ENCODE measurements at regions not wholly inside any gene's neighbourhood (a gene's known extent, or its start where the extent isn't known, plus 50 kb on each side); places are given as distances from the start of the nearest gene placed in this dataset.

GRCh38 chr3:127106053-127106452, 86.9 kb upstream of the PRR23E start:
- DNase-seq (no peak), ATAC-seq (no peak)
- H3K27me3 Mint-ChIP-seq, result peaks cover 3% of the 10 kb centered on the region
- H3K4me3 Mint-ChIP-seq, result no peak overlapping the region
- POLR2A ChIA-PET, result interaction anchor here (0.6 kb wide), 1 partner anchor 319 kb away, joined by 3 read pairs; no protein-coding TSS in a partner anchor
- intact Hi-C loops (cut with DNase I, micrococcal nuclease), result no loop called here
- no peaks in the 10 kb centered on the region for H3K36me3 Mint-ChIP-seq (ENCODE audit: low read depth)
- no peaks in the 10 kb centered on the region for H3K9me3 Mint-ChIP-seq (ENCODE audit: low read depth)
- CTCF ChIA-PET, result no interaction called here
- no peaks in the 10 kb centered on the region for H3K4me1 Mint-ChIP-seq
- H3K27ac Mint-ChIP-seq, result no peak overlapping the region

DNA sequence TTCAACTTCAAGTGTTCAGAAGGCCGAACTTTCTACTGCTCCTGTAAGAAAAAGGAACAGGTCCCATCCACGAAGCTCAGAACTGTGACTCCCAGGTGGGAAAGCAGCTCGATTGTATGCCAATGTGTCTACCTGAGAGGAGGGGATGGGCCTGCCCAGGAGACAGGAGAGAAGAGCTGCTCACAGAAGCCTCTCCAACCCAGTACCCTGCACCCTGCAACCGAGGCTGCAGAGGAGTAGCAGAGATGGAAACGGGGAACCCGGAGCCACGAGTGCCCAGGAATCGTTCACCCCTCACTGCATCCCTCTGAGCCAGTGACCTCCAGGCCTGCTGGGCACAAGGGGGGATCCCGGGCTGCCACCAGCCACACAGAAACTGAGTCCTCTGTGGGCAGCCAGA, 86.5 kb upstream of the PRR23E start:
- no peak overlapping the region for H3K27ac Mint-ChIP-seq
- H3K27me3 Mint-ChIP-seq, result peaks cover 3% of the 10 kb centered on the region
- H3K4me3 Mint-ChIP-seq, result no peak overlapping the region
- CTCF ChIA-PET, result no interaction called here
- ATAC-seq (no peak), DNase-seq (no peak)
- POLR2A ChIA-PET, result interaction anchor here (0.6 kb wide), 1 partner anchor 319 kb away, joined by 3 read pairs; no protein-coding TSS in a partner anchor
- no peaks in the 10 kb centered on the region for H3K4me1 Mint-ChIP-seq
- intact Hi-C loops (cut with DNase I, micrococcal nuclease), result no loop called here
- no peaks in the 10 kb centered on the region for H3K36me3 Mint-ChIP-seq (ENCODE audit: low read depth)
- no peaks in the 10 kb centered on the region for H3K9me3 Mint-ChIP-seq (ENCODE audit: low read depth)

GRCh38 chr3:127107002-127107401, 85.9 kb upstream of the PRR23E start:
- H3K4me3 Mint-ChIP-seq, result no peak overlapping the region
- ChIA-PET CTCF (no interaction called here), POLR2A (interaction anchor here (0.6 kb wide), 1 partner anchor 318 kb away, joined by 3 read pairs; no protein-coding TSS in a partner anchor)
- DNase-seq (no peak), ATAC-seq (no peak)
- intact Hi-C loops (cut with DNase I, micrococcal nuclease), result no loop called here
- no peaks in the 10 kb centered on the region for H3K36me3 Mint-ChIP-seq (ENCODE audit: low read depth)
- H3K27ac Mint-ChIP-seq, result no peak overlapping the region
- no peaks in the 10 kb centered on the region for H3K4me1 Mint-ChIP-seq
- H3K9me3 Mint-ChIP-seq (ENCODE audit: low read depth), result no peaks in the 10 kb centered on the region
- peaks cover 3% of the 10 kb centered on the region for H3K27me3 Mint-ChIP-seq

DNA sequence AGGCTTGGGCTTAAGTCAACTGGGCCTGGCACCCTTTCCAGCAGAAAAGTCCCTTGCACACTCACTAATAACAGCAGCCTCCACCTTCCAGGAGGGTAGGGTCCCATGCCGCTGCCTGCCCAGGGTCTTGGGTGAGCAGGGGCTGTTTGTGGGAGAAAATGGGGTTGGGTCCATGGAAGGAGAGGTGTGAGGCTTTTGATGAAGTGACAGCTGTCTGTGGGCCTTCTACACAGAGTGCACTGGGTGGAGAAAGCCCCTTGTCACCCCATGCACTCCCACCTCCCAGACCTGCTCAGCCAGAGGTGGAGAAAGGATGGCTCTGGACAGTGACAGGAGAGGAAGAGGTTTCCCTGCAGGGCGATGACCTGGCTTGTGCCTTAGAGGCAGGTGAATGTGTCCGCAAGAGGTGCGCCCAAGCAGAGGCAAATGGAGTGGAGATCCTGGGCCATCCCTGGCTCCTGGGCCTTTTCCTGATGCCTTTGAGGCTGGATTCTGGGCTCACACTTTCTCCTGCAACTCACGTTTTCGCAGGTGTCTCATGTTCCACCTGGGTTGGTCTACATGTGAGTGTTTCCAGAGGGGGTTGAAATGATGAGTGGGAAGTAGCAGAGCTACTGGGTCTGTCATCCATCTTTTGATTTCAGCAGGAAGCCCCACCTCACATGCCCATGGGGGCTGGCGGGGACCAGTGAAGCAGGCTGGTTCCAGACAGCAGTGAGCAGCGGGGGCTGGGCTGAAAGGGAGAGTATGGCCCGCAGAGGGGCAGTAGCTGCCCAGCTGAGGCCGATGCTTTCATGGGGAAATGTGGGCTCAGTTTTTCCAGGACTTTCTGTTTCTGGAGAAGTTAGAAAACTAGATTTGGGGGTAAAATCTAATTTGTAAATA, 85.2 kb upstream of the PRR23E start:
- Mint-ChIP-seq H3K9me3 (ENCODE audit: low read depth) (peaks cover 5% of the 10 kb centered on the region), H3K36me3 (ENCODE audit: low read depth) (no peaks in the 10 kb centered on the region), H3K4me1 (no peaks in the 10 kb centered on the region), H3K27me3 (peaks cover 3% of the 10 kb centered on the region), H3K27ac (no peak overlapping the region), H3K4me3 (no peak overlapping the region)
- ChIA-PET CTCF (no interaction called here), POLR2A (no interaction called here)
- intact Hi-C loops (cut with DNase I, micrococcal nuclease), result no loop called here
- ATAC-seq (no peak), DNase-seq (no peak)

DNA sequence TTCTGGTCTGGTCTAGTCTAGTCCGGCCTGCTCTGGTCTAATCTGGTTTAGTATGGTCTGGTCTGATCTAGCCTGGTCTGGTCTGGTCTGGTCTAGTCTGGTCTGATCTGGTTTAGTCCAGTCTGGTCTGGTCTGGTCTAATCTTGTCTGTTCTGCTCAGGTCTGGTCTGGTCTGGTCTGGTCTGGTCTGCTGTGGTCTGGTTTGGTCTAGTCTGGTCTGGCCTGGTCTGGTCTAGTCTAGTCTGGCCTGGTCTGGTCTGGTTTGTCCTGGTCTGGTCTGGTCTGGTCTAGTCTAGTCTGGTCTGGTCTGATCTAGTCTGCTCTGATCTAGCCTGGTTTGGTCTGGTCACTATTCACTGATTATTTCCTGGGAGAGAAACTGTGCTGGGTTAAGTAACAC, 84.1 kb upstream of the PRR23E start:
- no peaks in the 10 kb centered on the region for H3K36me3 Mint-ChIP-seq (ENCODE audit: low read depth)
- H3K4me1 Mint-ChIP-seq, result no peaks in the 10 kb centered on the region
- POLR2A ChIA-PET, result no interaction called here
- peaks cover 3% of the 10 kb centered on the region for H3K27me3 Mint-ChIP-seq
- no peak overlapping the region for H3K4me3 Mint-ChIP-seq
- intact Hi-C loops (cut with DNase I, micrococcal nuclease), result no loop called here
- peaks cover 6% of the 10 kb centered on the region for H3K9me3 Mint-ChIP-seq (ENCODE audit: low read depth)
- ATAC-seq (no peak), DNase-seq (no peak)
- H3K27ac Mint-ChIP-seq, result no peak overlapping the region
- CTCF ChIA-PET, result no interaction called here

GRCh38 chr3:127110982-127111693, 81.8 kb upstream of the PRR23E start:
- peaks cover 6% of the 10 kb centered on the region for H3K9me3 Mint-ChIP-seq (ENCODE audit: low read depth)
- ChIA-PET POLR2A (no interaction called here), CTCF (interaction anchor here (0.6 to 0.9 kb wide), 3 partner anchors 13 to 182 kb away, joined by 3 to 4 read pairs (median 3); no protein-coding TSS in a partner anchor)
- H3K27ac Mint-ChIP-seq, result no peak overlapping the region
- DNase-seq, result no peak
- peaks cover 3% of the 10 kb centered on the region for H3K27me3 Mint-ChIP-seq
- H3K4me3 Mint-ChIP-seq, result no peak overlapping the region
- H3K4me1 Mint-ChIP-seq, result no peaks in the 10 kb centered on the region
- intact Hi-C loops (cut with DNase I, micrococcal nuclease), result no loop called here
- no peaks in the 10 kb centered on the region for H3K36me3 Mint-ChIP-seq (ENCODE audit: low read depth)
- ATAC-seq, result no peak

GRCh38 chr3:127112796-127113570, 79.9 kb upstream of the PRR23E start:
- Mint-ChIP-seq H3K36me3 (ENCODE audit: low read depth) (no peaks in the 10 kb centered on the region), H3K9me3 (ENCODE audit: low read depth) (peaks cover 6% of the 10 kb centered on the region), H3K4me3 (no peak overlapping the region), H3K27ac (no peak overlapping the region), H3K27me3 (peaks cover 3% of the 10 kb centered on the region), H3K4me1 (no peaks in the 10 kb centered on the region)
- CTCF ChIA-PET, result interaction anchor here (0.6 kb wide), 1 partner anchor 190 kb away, joined by 3 read pairs; no protein-coding TSS in a partner anchor
- intact Hi-C loops (cut with DNase I, micrococcal nuclease), result no loop called here
- ATAC-seq (no peak), DNase-seq (no peak)
- POLR2A ChIA-PET, result no interaction called here

GRCh38 chr3:127113571-127113891, 79.4 kb upstream of the PRR23E start:
- peaks cover 6% of the 10 kb centered on the region for H3K9me3 Mint-ChIP-seq (ENCODE audit: low read depth)
- H3K36me3 Mint-ChIP-seq (ENCODE audit: low read depth), result no peaks in the 10 kb centered on the region
- peaks cover 5% of the 10 kb centered on the region for H3K27me3 Mint-ChIP-seq
- no peak for ATAC-seq
- no peaks in the 10 kb centered on the region for H3K4me1 Mint-ChIP-seq
- no peak overlapping the region for H3K27ac Mint-ChIP-seq
- CTCF ChIA-PET, result interaction anchor here (0.6 kb wide), 1 partner anchor 191 kb away, joined by 3 read pairs; no protein-coding TSS in a partner anchor
- DNase-seq, result no peak
- POLR2A ChIA-PET, result no interaction called here
- intact Hi-C loops (cut with DNase I, micrococcal nuclease), result no loop called here
- H3K4me3 Mint-ChIP-seq, result no peak overlapping the region

- Mint-ChIP-seq H3K9me3 (ENCODE audit: low read depth) (peaks cover 6% of the 10 kb centered on the region), H3K36me3 (ENCODE audit: low read depth) (no peaks in the 10 kb centered on the region), H3K4me1 (no peaks in the 10 kb centered on the region), H3K4me3 (no peak overlapping the region), H3K27ac (no peak overlapping the region), H3K27me3 (peaks cover 6% of the 10 kb centered on the region)
- POLR2A ChIA-PET, result no interaction called here
- CTCF ChIA-PET, result no interaction called here
- ATAC-seq (no peak), DNase-seq (no peak)
- intact Hi-C loops (cut with DNase I, micrococcal nuclease), result no loop called here
These were observed 78.4 kb upstream of the PRR23E start for GRCh38 chr3:127114337-127115070.

GRCh38 chr3:127115691-127116351, 77.1 kb upstream of the PRR23E start:
- Mint-ChIP-seq H3K36me3 (ENCODE audit: low read depth) (no peaks in the 10 kb centered on the region), H3K9me3 (ENCODE audit: low read depth) (peaks cover 6% of the 10 kb centered on the region), H3K4me3 (no peak overlapping the region), H3K27me3 (peaks cover 8% of the 10 kb centered on the region), H3K4me1 (no peaks in the 10 kb centered on the region), H3K27ac (no peak overlapping the region)
- intact Hi-C loops (cut with DNase I, micrococcal nuclease), result no loop called here
- ChIA-PET POLR2A (no interaction called here), CTCF (interaction anchor here (1.2 kb wide), 1 partner anchor 11 kb away, joined by 6 read pairs; no protein-coding TSS in a partner anchor)
- ATAC-seq, result no peak
- DNase-seq, result no peak

DNA sequence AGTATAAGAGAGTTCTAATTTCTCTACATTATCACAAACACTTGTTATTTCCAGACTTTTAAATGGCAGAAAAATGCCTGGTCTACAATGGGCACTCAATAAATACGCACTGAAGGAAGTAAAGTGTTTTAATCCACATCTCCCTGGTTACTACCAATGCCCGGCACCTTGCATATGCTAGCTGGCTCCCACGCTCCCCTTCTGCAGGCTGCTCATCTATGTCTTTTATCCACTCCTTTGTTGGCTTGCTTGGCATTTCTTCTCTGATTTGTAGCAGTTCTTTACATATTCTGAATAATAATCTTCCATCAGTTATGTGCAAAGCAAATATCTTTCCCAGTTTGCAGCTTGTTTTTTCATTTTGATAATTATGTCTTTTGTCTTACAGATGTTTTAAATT, 74.6 kb upstream of the PRR23E start:
- ChIA-PET POLR2A (no interaction called here), CTCF (interaction anchor here (0.7 kb wide), 1 partner anchor 19 kb away, joined by 3 read pairs; no protein-coding TSS in a partner anchor)
- Mint-ChIP-seq H3K27me3 (peaks cover 13% of the 10 kb centered on the region), H3K27ac (no peak overlapping the region), H3K36me3 (ENCODE audit: low read depth) (no peaks in the 10 kb centered on the region), H3K4me1 (no peaks in the 10 kb centered on the region), H3K4me3 (no peak overlapping the region), H3K9me3 (ENCODE audit: low read depth) (no peaks in the 10 kb centered on the region)
- no peak for DNase-seq
- no peak for ATAC-seq
- intact Hi-C loops (cut with DNase I, micrococcal nuclease), result no loop called here
